ENCODE measurements at regions not wholly inside any gene's neighbourhood (a gene's known extent, or its start where the extent isn't known, plus 50 kb on each side); places are given as distances from the start of the nearest gene placed in this dataset.

- no peak for TF ChIP-seq ZNF513 (tag by site-specific recombination; IDR thresholded peaks at IDR 0.05)
- no peak for TF ChIP-seq ZNF2 (tag by site-specific recombination; IDR thresholded peaks at IDR 0.05)
- TF ChIP-seq CTCF (tag by site-specific recombination; IDR thresholded peaks at IDR 0.05), result no peak
- no peak for TF ChIP-seq HOXC10 (CRISPR knock-in tag; IDR thresholded peaks at IDR 0.05)
Observed at GRCh38 chr7:72490301-72490700, 78.2 kb upstream of the CALN1 start.

Data from HEK293 (cell line).